GM12878 (cell line): ENCODE measurements at regions not wholly inside any gene's neighbourhood (a gene's known extent, or its start where the extent isn't known, plus 50 kb on each side); places are given as distances from the start of the nearest gene placed in this dataset.
"Not testable (repeated sequence)": the region's sequence is repeated elsewhere in the genome, so short reads cannot be mapped to it uniquely, and the experiment has no call there.

Experiments used
- ATAC-seq: fragments of 200-7000 bp; cut with Tn5 transposase; 3 replicates; pipeline ENCODE4 v1.9.1; 2020; ENCODE audit warnings: mild to moderate bottlenecking, moderate library complexity
- BruUV-seq: library from RNA; stranded (reverse); fragments of 400-500 nt; replicated peaks from 2 replicates; lab custom pipeline; 2021; lab: Mats Ljungman, UMichigan
- CTCF ChIA-PET: fragments of 300-600 bp; sonication (Branson Sonifier 250); formaldehyde crosslinking; extraction: SDS; loops from one replicate; lab custom pipeline; 2021; ENCODE audit warnings: inconsistent platforms; lab: Yijun Ruan, JAX
- POLR2A ChIA-PET: fragments of 350-600 bp; formaldehyde crosslinking; extraction: SDS; loops from one replicate; lab custom pipeline; 2021; ENCODE audit warnings: inconsistent platforms; lab: Charles Lee
- RAD21 ChIA-PET: fragments of 300-600 bp; sonication (Branson Sonifier 250); formaldehyde crosslinking; loops from one replicate; lab custom pipeline; 2023; ENCODE audit warnings: antibody characterized with exemption; ENCODE audit not compliant: unreplicated experiment; lab: Charles Lee
- SMC1A ChIA-PET: fragments of 300-600 bp; sonication (Branson Sonifier 250); formaldehyde crosslinking; loops from one replicate; lab custom pipeline; 2023; ENCODE audit not compliant: unreplicated experiment, uncharacterized antibody; lab: Charles Lee
- DNase-seq: peaks from one replicate; pipeline ENCODE4 v3.0.0-alpha.2; 2011; ENCODE audit warnings: low read depth, low spot score
- FAIRE-seq: peaks from 3 replicates; lab custom pipeline; 2011; peaks lifted over from hg19 to GRCh38; lab: Jason Lieb, UNC
- H2AFZ ChIP-seq: 2 replicates; pipeline ENCODE4 v1.6.0; 2011; ENCODE audit warnings: low read depth, low read length, control low read depth; ENCODE audit not compliant: control insufficient read depth
- H3K27ac ChIP-seq: 2 replicates; pipeline ENCODE4 v1.5.1; 2011; ENCODE audit warnings: control low read depth; ENCODE audit not compliant: control insufficient read depth, insufficient read depth
- H3K27me3 ChIP-seq, 2 experiments: replicated peaks in 1 of 2; 2 replicates each; pipeline versions ENCODE4 v1.6.0 to v1.6.1; 2011; ENCODE audit warnings: low read length in 1 of 2; ENCODE audit not compliant: control insufficient read depth in 2 of 2, insufficient read depth in 2 of 2
- H3K36me3 ChIP-seq, 2 experiments: 2 replicates each; pipeline ENCODE4 v1.5.1; 2011; ENCODE audit warnings: low read length in 1 of 2; ENCODE audit not compliant: control insufficient read depth in 2 of 2, insufficient read depth in 2 of 2
- H3K4me1 ChIP-seq: 2 replicates; pipeline ENCODE4 v1.6.1; 2011; ENCODE audit warnings: mild to moderate bottlenecking, low read length, moderate library complexity, mixed read lengths; ENCODE audit not compliant: control insufficient read depth, insufficient read depth
- H3K4me2 ChIP-seq: 2 replicates; pipeline ENCODE4 v1.6.0; 2011; ENCODE audit warnings: control low read depth; ENCODE audit not compliant: control insufficient read depth, insufficient read depth
- H3K4me3 ChIP-seq: fragments of 200-600 bp; sonication (generic); 2 replicates; pipeline ENCODE4 v1.5.1; 2016
- H3K79me2 ChIP-seq: 2 replicates; pipeline ENCODE4 v1.6.0; 2011; ENCODE audit warnings: low read length; ENCODE audit not compliant: control insufficient read depth, insufficient read depth
- H3K9ac ChIP-seq: 2 replicates; pipeline ENCODE4 v1.8.0; 2011; ENCODE audit warnings: low read length, control low read depth, mixed read lengths; ENCODE audit not compliant: control insufficient read depth, insufficient read depth
- H3K9me3 ChIP-seq: replicated peaks from 3 replicates; pipeline ENCODE4 v1.5.1; 2011; ENCODE audit warnings: mild to moderate bottlenecking, low read length; ENCODE audit not compliant: control insufficient read depth, insufficient read depth
- H4K20me1 ChIP-seq: 2 replicates; pipeline ENCODE4 v1.6.0; 2011; ENCODE audit not compliant: control insufficient read depth, insufficient read depth
- BACH1 ChIP-seq: fragments of 450-650 bp; IDR thresholded peaks from 2 replicates; pipeline ENCODE4 v1.6.1; 2017; ENCODE audit warnings: mild to moderate bottlenecking, borderline replicate concordance
- FOXM1 ChIP-seq: IDR thresholded peaks from 2 replicates; pipeline ENCODE4 v1.6.1; 2012; ENCODE audit warnings: low read depth, mild to moderate bottlenecking, inconsistent platforms, low read length, moderate library complexity
- SIN3A ChIP-seq: IDR thresholded peaks from 2 replicates; pipeline ENCODE4 v1.6.1; 2012; ENCODE audit warnings: low read depth, low read length, improper control_type of control experiment
- WGBS: methylation state at CpG from one replicate; pipeline ENCODE4 v1.1.6; 2016; ENCODE audit warnings: low lambda C conversion rate; ENCODE audit not compliant: insufficient replicate concordance, insufficient coverage; ENCODE audit errors: missing lambda C conversion rate; 5-methylcytosine and 5-hydroxymethylcytosine counted together
- in situ Hi-C: fragments of 300-500 bp; cut with MboI; formaldehyde crosslinking; loops from 9 replicates; pipeline ENCODE4 v1.14.3; 2018; ENCODE audit warnings: mixed read lengths
- intact Hi-C: fragments of 100-400 bp; cut with micrococcal nuclease; formaldehyde crosslinking; loops from one replicate; pipeline ENCODE4 v1.14.2; 2022; ENCODE audit not compliant: unreplicated experiment

DNA sequence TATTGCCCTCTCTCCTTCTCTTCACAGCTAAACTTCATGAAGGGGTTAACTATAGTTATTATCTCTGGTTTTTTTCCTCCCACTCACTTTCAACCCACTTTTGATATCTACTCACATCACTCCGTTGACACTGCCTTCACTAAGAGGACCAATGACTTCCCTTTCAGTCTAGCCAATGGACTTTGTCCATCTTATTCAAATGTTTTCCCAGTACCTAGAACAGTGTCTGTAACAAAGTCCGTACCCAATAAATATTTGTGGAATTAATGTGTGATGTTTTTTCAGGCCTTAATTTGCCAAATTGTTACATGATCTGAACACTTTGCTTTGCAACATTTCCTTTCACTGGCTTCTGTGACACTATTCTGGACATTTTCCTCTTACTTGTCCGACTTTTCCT is 106.0 kb upstream of the AR start:
- no peaks in the 10 kb centered on the region for H3K27me3 ChIP-seq
- DNase-seq = no peak
- TF ChIP-seq SIN3A (no peak), FOXM1 (no peak), BACH1 (no peak)
- ChIA-PET CTCF (interaction anchor here (1.0 kb wide), 1 partner anchor 16 kb away, joined by 3 read pairs; no protein-coding TSS in a partner anchor), SMC1A (interaction anchor here (0.6 kb wide), 1 partner anchor 642 kb away, joined by 3 read pairs; no protein-coding TSS in a partner anchor), RAD21 (no interaction called here), POLR2A (no interaction called here)
- intact Hi-C loops (no loop called here), in situ Hi-C loops (no loop called here)
- H4K20me1 ChIP-seq = no peaks in the 10 kb centered on the region
- 7% methylated on average over 3 of the region's 3 CpGs for WGBS
- H3K4me1 ChIP-seq = no peaks in the 10 kb centered on the region
- no peak overlapping the region for H3K9ac ChIP-seq
- no peaks in the 10 kb centered on the region for H3K36me3 ChIP-seq
- FAIRE-seq = no peak
- no peak for ATAC-seq
- no peaks in the 10 kb centered on the region for H3K9me3 ChIP-seq
- BruUV-seq = no TSS peak
- H3K4me3 ChIP-seq = no peak overlapping the region
- H3K4me2 ChIP-seq = no peak overlapping the region
- no peak overlapping the region for H2AFZ ChIP-seq
- H3K79me2 ChIP-seq = no peaks in the 10 kb centered on the region
- no peak overlapping the region for H3K27ac ChIP-seq

DNA sequence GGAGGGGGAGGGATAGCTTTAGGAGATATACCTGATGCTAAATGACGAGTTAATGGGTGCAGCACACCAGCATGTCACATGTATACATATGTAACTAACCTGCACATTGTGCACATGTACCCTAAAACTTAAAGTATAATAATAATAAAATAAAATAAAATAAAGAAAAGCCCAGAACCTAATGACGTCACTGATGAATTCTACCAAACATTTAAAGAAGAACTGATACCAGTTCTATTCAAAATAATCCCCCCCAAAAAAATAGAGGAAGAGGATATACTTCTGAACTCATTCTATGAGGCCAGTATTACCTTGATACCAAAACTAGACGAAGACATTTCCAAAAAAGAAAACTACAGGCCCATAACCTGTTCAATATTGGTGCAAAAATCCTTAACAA is 68.6 kb upstream of the AR start:
- intact Hi-C loops, H3K27me3 ChIP-seq, BruUV-seq, RAD21 ChIA-PET, H3K4me1 ChIP-seq, DNase-seq, POLR2A ChIA-PET, CTCF ChIA-PET, ATAC-seq, H4K20me1 ChIP-seq, H3K79me2 ChIP-seq, H3K4me3 ChIP-seq, H3K9me3 ChIP-seq, SMC1A ChIA-PET, H2AFZ ChIP-seq, H3K36me3 ChIP-seq, H3K27ac ChIP-seq, in situ Hi-C loops, FAIRE-seq, H3K4me2 ChIP-seq, H3K9ac ChIP-seq: not testable (repeated sequence)
- 4% methylated on average over 3 of the region's 3 CpGs for WGBS
